ENCODE measurements at regions not wholly inside any gene's neighbourhood (a gene's known extent, or its start where the extent isn't known, plus 50 kb on each side); places are given as distances from the start of the nearest gene placed in this dataset.

- no peak for TF ChIP-seq CTCF (IDR thresholded peaks at IDR 0.05)
- no peak for TF ChIP-seq POLR2A (IDR thresholded peaks at IDR 0.05)
These were observed 272.1 kb downstream of the UACA start for GRCh38 chr15:70491201-70491621.
